HG02678 (cell line): ENCODE measurements at regions not wholly inside any gene's neighbourhood (a gene's known extent, or its start where the extent isn't known, plus 50 kb on each side); places are given as distances from the start of the nearest gene placed in this dataset.
"Not testable (repeated sequence)": the region's sequence is repeated elsewhere in the genome, so short reads cannot be mapped to it uniquely, and the experiment has no call there.

Experiments
- ATAC-seq: cut with Tn5 transposase; IDR thresholded peaks from one replicate; pipeline ENCODE4 v1.9.1; 2021; ENCODE audit warnings: mild to moderate bottlenecking, moderate library complexity; ENCODE audit not compliant: unreplicated experiment

GRCh38 chr5:8831854-8832253 is 714.0 kb downstream of the SEMA5A start:
- no peak for ATAC-seq

DNA sequence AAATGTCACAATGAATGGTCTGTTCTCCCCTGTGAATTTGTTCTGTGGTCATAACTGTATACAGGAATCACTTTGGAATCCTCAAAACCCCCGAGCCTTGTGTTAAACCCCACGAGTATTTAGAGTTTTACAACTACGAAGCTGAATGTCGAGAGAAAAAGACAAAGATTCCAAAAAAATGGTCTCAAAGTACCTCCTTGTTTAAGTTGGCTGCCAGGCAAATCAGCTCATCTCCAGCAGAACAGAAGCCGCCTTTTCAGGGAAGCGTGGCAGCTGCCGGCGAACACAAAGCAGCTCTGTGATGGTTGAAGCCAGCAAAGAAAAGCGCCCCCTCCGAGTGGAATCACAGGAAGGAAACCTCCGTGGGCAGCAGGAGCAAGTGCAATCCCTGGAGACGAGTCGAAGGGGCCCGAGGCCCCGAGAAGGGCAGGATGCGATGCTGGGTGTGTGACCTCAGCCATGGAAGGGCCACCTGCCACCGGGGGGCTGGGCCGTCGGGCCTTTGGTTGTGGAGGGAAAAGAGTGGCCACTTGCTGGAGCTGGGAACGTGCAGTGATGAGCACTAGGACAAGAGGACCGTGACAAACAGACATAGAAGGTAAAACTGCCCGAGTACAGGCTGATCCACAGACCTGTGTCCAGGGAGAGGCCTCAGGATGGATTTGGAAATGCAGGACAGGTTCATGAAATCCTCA is 706.4 kb downstream of the SEMA5A start:
- no peak for ATAC-seq

- no peak for ATAC-seq
These were observed 705.6 kb downstream of the SEMA5A start for GRCh38 chr5:8840237-8840636.

- not testable (repeated sequence) for ATAC-seq
These were observed 705.1 kb downstream of the SEMA5A start for GRCh38 chr5:8840746-8841145.

DNA sequence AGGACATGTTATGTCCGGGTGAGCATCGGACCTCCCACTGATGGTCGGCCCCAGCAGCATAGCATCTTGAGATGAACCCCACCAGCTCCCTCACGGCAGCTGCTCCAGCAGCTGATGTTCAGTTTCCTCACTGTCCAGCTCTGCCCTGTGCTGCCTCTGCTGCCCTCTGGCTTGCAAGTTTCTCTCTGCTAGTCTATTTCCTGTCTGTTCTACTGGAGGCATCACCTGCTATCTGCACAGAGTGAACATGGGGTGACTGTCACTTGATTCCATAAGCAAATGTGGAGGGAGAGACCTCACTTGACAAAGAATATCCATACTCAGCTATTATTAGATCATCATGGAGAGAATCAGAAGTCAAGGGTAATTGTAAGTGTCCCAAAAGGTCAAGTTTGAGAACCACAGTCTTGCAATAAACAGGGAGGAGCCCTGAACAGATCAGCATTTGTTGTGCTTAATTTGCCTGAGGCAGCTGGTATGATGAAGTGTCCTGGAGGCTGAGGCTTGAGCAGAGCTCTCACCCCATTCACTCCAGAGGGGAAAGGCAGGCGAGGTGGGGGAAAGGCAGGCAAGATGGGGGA is 702.8 kb downstream of the SEMA5A start:
- ATAC-seq: no peak

- ATAC-seq: no peak
These were observed 702.1 kb downstream of the SEMA5A start for GRCh38 chr5:8843771-8844170.

- no peak for ATAC-seq
These were observed 701.7 kb downstream of the SEMA5A start for GRCh38 chr5:8844206-8844605.

DNA sequence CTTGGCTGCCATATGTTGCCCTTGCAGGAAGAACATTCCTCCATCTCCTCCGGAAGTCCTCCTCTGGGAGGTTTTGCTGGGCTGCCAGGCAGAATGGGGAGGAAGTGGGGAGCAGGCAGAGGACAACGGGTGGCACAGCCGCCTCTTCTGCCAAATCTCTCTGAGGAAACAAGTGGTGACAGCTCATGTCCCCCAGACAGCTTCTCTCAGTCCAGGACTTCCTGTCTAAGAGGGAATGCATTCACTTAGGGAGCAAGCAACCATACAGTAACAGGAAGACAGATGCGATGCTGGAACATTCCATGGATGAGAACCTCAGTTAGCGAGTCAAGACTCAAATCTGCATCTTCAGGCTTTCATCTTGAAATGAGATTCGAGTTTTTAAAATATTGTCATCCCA is 701.0 kb downstream of the SEMA5A start:
- ATAC-seq: no peak

- no peak for ATAC-seq
These were observed 700.6 kb downstream of the SEMA5A start for GRCh38 chr5:8845296-8845695.

DNA sequence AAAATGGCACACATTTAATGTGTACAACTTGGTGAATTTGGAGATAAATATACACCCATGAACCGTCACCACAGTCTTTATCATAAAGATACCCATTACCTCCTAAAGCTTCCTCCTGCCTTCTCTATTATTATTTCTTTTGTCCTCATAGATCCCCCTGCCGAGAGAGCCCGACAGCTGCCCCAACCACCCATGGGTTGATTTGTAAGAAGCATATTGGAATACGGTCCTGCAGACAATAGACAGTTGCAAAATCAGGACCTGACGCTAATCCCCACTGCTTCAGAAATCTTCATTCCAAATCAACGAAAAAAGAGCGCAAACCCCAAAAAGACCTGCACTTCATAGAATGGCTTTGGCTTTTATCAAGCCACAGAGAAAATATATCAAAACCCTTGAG is 697.5 kb downstream of the SEMA5A start:
- no peak for ATAC-seq

DNA sequence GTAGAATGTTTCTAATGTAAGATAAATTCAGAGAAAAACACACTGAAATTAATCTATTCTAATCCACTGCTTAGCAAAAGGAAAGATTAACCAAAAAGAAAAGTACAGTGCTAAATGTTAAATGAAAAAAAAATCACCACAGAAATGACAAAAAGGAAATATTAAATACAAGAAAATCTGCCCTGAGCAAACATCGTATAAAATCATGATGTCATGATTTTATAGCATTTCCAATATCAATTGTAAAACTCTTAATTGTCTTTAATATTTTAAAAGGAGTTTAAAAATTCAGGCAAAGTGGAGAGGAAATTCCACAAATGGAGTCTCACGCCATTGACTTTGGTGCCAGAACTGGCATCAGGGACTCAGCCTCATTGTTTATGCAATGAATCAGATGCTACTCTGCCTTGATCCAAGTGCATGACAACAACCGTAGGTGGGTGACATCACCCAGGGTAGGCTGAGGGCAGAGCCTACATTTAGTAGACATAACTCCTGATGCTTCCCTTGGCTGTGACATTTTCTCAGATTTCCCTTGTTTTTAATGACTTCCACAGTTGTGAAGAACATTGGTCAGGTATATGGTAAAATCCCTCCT is 696.8 kb downstream of the SEMA5A start:
- no peak for ATAC-seq

DNA sequence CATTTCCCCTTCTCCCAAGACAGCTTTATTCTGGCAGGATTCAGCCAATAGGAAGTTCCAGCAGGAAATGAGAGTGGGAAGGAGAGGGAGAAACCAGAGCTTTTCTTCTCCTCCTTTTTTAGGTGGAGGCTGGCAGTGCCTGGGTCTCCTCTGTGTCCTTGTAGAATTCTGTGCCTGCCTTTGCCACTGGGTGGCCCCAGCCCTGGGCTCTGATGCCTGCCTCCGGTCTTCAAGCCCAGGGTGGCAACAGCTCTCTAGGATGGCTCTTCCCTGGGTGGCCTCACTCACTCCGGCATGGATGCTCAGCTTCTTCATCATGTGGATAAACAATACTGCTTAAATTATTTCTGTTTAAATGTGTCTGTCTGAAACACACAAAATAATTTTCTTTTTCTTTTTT is 694.8 kb downstream of the SEMA5A start:
- ATAC-seq: no peak

GRCh38 chr5:8857051-8857450 is 688.8 kb downstream of the SEMA5A start:
- no peak for ATAC-seq

DNA sequence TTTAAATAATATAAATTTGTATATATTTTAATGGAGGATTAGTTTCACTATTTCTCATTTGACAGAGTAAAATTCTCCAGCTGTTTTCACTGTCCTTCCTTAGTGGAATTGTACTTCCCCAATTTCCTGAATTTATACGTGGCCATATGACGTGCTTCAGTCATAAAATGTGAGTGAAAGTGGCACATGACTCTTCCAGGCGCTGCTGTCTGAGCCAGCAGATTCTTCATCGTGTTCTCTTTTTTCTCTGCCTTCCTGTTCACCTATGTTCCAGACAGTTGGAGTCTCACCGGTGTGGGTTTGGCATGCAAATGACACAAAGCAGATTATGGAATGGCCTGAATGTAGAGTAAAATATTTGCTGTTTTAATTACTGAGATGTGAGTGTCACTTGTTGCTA is 684.1 kb downstream of the SEMA5A start:
- ATAC-seq: no peak

DNA sequence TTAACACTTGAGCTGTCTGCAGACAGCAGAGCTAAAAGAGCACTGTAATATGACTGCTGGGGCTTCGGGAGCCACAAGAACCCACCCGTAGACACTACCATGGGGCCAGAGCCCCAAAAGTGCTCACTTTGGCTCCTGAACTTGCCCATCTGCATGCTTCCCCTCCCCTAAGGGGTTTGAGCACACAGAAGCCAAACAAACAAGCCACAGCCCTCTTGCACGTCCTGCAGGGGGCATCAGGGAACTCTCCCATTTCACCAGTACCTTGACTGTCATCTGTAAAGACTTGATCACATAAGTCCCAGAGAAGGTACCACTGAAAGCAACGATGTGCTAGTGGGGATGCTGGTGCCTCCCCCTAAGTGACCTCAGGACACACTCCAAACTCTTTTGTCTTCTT is 681.8 kb downstream of the SEMA5A start:
- ATAC-seq: no peak

DNA sequence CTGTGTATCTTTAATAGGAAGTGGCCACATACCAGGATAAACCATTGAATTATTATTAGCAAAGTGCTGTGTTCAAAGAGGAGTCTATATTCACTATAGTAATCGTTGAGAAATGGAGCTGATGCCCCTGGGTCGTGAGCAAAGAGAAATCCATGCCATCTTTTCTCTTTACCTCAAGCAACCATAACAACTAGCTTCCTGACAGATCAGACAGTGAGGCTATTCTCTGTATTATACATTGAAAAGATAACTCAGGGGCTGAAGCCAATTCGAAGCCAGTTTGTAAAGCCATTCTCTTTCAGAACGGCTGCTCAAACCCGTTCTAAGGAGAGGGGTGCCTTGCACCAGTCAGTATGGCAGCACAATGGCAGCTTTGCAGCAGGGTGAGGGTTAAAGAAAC is 680.6 kb downstream of the SEMA5A start:
- ATAC-seq: no peak

GRCh38 chr5:8865686-8866374 is 680.0 kb downstream of the SEMA5A start:
- no peak for ATAC-seq

DNA sequence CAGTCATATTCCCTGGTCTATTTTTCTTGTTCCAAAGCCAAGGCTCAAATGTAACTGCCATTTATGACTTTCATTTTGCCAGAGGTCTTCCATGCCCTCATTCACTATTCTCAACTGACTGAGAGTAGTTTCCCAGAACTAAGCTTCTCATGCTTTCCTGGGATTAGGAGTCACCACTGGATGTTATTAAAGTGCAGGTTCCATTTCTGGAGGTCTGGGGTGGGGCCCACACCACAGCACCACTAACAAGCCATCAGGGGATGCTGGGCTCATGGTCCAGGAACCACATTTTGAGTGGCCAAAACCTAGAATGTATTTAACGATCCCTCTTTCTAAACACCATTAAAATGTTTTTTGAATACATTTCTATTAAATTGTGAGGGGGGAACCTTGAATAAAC is 677.6 kb downstream of the SEMA5A start:
- no peak for ATAC-seq

DNA sequence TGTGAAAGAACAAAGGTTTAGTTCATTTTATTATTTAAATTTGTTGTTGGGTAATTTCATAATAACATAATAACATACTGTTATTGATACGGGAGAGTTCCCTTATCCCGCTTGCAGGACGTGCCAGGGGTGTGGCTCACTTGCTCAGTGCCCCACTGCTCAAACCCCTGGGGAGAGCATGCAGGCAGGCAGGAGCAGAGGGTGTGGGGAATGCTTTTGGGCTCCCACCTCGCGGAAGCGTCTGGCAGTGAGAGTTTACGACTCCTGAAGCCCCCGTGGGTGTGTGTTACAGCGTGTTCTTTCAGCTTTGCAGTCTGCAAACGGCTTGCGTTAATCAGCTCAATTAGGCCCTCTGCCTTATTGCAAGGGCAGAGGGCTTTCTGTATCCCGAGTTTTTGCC is 675.9 kb downstream of the SEMA5A start:
- no peak for ATAC-seq

GRCh38 chr5:8870349-8870958 is 675.4 kb downstream of the SEMA5A start:
- ATAC-seq: no peak

DNA sequence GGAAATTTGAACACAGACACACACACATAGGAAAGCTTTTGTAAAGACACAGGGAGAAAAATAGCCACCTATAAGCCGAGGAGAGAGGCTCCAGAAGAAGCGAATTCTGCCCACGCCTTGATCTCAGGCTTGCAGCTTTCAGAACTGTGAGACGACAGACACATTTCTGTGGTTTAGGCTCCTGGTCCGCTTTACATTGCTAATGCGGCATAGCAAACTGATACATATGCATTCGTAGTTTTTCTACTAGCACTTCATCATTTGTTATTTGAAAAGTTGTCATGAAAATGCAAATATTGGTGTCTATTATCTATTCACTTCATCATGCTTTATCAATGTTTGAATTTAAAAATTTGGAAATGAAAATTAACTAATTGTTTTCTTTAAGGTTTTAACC is 674.9 kb downstream of the SEMA5A start:
- no peak for ATAC-seq

GRCh38 chr5:8871446-8871845 is 674.4 kb downstream of the SEMA5A start:
- no peak for ATAC-seq
